ENCODE measurements at regions not wholly inside any gene's neighbourhood (a gene's known extent, or its start where the extent isn't known, plus 50 kb on each side); places are given as distances from the start of the nearest gene placed in this dataset.

GRCh38 chr12:102534899-102535298 is 54.5 kb upstream of the IGF1 start:
- DNase-seq (ENCODE audit: low read depth), result no peak

GRCh38 chr12:102533483-102534215 is 53.3 kb upstream of the IGF1 start:
- no peak for DNase-seq (ENCODE audit: low read depth)
